HUES64 (cell line): ENCODE measurements at regions not wholly inside any gene's neighbourhood (a gene's known extent, or its start where the extent isn't known, plus 50 kb on each side); places are given as distances from the start of the nearest gene placed in this dataset.
"Not testable (repeated sequence)": the region's sequence is repeated elsewhere in the genome, so short reads cannot be mapped to it uniquely, and the experiment has no call there.

Source experiments
- H3K27ac ChIP-seq: 2 replicates; pipeline ENCODE4 v1.7.0; 2013; ENCODE audit warnings: low read depth, low read length, inconsistent platforms
- H3K27me3 ChIP-seq: 2 replicates; pipeline ENCODE4 v1.6.1; 2013; ENCODE audit warnings: mild to moderate bottlenecking, low read length; ENCODE audit not compliant: insufficient read depth
- H3K36me3 ChIP-seq: 2 replicates; pipeline ENCODE4 v1.6.1; 2013; ENCODE audit warnings: mild to moderate bottlenecking, low read length; ENCODE audit not compliant: insufficient read depth
- H3K4me1 ChIP-seq: 2 replicates; pipeline ENCODE4 v1.6.1; 2013; ENCODE audit warnings: mild to moderate bottlenecking, low read length, moderate library complexity; ENCODE audit not compliant: insufficient read depth
- H3K4me3 ChIP-seq: 2 replicates; pipeline ENCODE4 v1.5.1; 2013; ENCODE audit warnings: mild to moderate bottlenecking, low read length, moderate library complexity
- H3K9ac ChIP-seq: 2 replicates; pipeline ENCODE4 v1.6.1; 2013; ENCODE audit warnings: mild to moderate bottlenecking, low read depth, low read length
- H3K9me3 ChIP-seq: 2 replicates; pipeline ENCODE4 v1.6.1; 2013; ENCODE audit warnings: low read depth, low read length; ENCODE audit not compliant: insufficient read depth
- WGBS: fragments of 150-250, 120-280 bp; methylation state at CpG from one replicate; pipeline ENCODE4 v1.1.7; 2013; ENCODE audit warnings: missing lambda C conversion rate; 5-methylcytosine and 5-hydroxymethylcytosine counted together

DNA sequence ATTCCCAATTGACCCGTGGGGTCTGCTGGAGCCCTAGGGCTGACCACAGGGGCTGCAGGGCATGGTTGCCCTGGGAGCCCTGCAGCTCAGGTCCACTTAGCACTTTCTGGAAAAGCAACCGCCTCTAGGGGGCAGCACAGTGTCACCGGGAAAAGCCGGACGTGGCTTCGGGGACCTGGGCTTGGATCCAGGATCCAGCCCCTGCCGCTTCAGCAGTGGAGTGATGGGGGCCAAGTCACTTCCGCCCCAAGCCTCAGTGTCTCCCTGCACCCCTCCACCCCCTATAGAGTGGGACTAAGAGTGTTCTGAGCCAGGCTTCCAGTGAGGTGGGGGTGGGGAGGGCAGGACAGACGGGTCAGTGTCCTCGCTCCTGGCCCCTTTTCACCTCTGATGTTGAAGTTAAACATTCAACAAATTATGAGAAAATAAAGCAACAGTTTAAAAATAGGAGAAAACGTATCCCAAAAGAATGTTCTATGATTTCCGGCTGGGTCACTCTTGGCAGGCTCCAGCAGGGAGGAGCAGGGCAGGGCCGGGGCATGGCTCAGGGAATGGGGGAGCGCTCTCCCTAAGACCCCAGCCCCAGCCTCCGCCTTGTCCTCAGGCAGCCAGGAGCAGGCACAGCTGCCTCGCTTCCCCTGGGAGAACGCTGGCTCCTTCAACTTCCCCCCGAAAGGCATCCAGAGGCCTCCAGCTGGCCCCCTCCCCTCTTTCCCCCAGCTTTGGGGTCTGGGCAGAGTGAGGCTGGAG lies 96.5 kb upstream of the FGF3 start:
- no peak overlapping the region for H3K9ac ChIP-seq
- WGBS, result 43% methylated on average over 15 of the region's 18 CpGs
- H3K27me3 ChIP-seq, result peaks cover 31% of the 10 kb centered on the region
- H3K4me1 ChIP-seq, result no peaks in the 10 kb centered on the region
- no peak overlapping the region for H3K4me3 ChIP-seq
- H3K27ac ChIP-seq, result no peak overlapping the region
- H3K36me3 ChIP-seq, result no peaks in the 10 kb centered on the region
- H3K9me3 ChIP-seq, result no peaks in the 10 kb centered on the region

DNA sequence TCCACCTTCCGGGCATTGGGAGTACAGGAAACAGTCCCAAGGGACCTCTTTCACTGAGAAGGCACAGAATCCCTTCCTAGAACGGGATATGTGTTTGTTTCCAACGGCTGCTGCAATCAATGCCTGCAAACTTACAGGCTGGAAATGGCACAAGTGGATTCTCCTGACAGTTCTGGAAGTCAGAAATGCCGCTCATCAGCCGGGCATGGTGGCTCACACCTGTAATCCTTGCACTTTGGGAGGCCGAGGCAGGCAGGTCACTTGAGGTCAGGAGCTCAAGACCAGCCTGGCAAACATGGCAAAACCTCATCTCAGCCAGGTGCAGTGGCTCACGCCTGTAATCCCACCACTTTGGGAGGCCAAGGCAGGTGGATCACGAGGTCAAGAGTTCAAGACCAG lies 97.0 kb upstream of the FGF3 start:
- 86% methylated on average over 8 of the region's 8 CpGs for WGBS

DNA sequence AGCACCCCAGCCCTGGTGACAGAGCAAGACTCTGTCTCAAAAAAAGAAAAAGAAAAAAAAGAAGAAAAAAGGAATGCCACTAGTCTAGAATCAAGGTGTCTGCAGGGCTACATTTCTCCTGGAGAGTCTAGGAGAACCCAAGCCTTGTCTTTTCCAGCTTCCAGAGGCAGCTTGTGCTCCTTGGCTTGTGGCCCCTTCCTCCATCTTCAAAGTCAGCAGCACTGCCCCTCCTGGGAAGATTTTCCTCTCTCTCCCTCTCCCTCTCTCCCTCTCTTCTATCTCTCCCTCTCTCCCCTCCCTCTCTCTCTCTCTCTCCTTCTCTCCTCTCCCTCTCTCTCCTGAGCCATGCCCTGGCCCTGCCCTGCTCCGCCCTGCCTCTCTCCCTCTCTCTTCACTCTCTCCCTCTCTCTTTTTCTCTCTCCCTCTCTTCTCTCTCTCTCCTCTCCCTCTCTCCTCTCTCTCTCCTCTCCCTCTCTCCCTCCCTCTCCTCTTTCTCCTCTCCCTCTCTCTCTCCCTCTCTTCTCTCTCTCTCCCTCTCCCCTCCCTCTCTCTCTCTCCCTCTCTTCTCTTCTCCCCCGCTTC lies 97.7 kb upstream of the FGF3 start:
- 58% methylated on average over 2 of the region's 2 CpGs for WGBS
- Histone ChIP-seq H3K4me1 (no peaks in the 10 kb centered on the region), H3K9me3 (no peaks in the 10 kb centered on the region), H3K9ac (no peak overlapping the region), H3K4me3 (no peak overlapping the region), H3K27me3 (peaks cover 31% of the 10 kb centered on the region), H3K27ac (no peak overlapping the region), H3K36me3 (no peaks in the 10 kb centered on the region)

More for the DNA sequence above, 97.0 kb upstream of the FGF3 start:
- peaks cover 31% of the 10 kb centered on the region for H3K27me3 ChIP-seq
- H3K4me1 ChIP-seq, H3K9me3 ChIP-seq, H3K27ac ChIP-seq, H3K36me3 ChIP-seq, H3K4me3 ChIP-seq, H3K9ac ChIP-seq: not testable (repeated sequence)

DNA sequence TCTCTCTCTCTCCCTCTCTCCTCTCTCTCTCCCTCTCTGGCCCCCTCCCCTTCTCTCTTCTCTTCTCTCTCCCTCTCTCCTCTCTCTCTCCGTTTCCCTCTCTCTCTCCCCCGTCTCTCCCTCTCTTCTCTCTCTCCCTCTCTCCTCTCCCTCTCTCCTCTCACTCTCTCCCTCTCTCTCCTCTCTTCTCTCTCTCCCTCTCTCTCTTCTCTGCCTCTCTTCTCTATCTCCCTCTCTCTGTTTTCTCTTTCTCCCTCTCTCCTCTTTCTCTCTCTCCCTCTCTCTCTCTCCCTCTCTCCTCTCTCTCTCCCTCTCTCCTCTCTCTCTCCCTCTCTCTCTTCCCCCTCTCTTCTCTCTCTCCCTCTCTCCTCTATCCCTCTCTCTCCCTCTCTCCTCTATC lies 98.3 kb upstream of the FGF3 start:
- peaks cover 31% of the 10 kb centered on the region for H3K27me3 ChIP-seq
- 66% methylated on average over 2 of the region's 2 CpGs for WGBS
- H3K27ac ChIP-seq, result no peak overlapping the region

DNA sequence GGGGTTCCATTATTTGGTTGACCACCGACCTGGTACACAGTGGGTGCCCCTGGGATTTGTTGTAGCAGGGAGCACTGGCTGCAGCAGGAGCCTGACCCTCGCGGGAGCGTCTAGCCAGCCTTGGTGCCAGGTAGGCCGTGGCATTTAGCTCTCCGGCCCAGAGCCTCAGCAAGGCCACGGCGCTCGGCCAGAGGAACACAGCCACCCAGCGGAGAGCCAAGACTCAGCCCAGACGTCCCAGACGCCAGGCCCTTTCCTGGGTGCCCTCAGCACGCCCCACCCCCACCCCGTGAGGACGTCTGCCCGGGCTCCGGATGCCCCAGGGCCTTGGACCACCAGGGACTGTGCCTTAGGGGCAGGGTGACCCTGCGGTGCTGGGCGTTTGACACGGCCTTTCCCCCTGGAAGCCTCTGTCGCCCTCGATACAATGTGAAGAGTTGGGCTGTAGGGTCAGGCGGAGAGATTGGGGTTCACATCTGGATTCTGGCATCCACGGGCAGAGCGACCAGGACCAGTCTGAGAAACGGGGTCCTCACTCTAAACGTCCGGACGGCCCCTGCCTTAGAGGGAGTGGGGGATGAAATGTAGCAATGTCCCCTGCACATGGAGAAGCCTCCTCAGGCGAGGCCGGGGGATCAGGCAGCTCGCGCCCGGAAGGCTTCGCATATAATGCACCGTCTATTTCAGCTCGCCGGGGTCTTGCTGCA lies 99.2 kb upstream of the FGF3 start:
- no peaks in the 10 kb centered on the region for H3K4me1 ChIP-seq
- H3K36me3 ChIP-seq, result no peaks in the 10 kb centered on the region
- no peak overlapping the region for H3K9ac ChIP-seq
- H3K27ac ChIP-seq, result no peak overlapping the region
- H3K27me3 ChIP-seq, result peaks cover 34% of the 10 kb centered on the region
- no peak overlapping the region for H3K4me3 ChIP-seq
- no peaks in the 10 kb centered on the region for H3K9me3 ChIP-seq
- WGBS, result 59% methylated on average over 38 of the region's 38 CpGs

More for the DNA sequence above, 98.3 kb upstream of the FGF3 start:
- Histone ChIP-seq H3K9ac (no peak overlapping the region), H3K4me1 (no peaks in the 10 kb centered on the region), H3K4me3 (no peak overlapping the region), H3K9me3 (no peaks in the 10 kb centered on the region), H3K36me3 (no peaks in the 10 kb centered on the region)

DNA sequence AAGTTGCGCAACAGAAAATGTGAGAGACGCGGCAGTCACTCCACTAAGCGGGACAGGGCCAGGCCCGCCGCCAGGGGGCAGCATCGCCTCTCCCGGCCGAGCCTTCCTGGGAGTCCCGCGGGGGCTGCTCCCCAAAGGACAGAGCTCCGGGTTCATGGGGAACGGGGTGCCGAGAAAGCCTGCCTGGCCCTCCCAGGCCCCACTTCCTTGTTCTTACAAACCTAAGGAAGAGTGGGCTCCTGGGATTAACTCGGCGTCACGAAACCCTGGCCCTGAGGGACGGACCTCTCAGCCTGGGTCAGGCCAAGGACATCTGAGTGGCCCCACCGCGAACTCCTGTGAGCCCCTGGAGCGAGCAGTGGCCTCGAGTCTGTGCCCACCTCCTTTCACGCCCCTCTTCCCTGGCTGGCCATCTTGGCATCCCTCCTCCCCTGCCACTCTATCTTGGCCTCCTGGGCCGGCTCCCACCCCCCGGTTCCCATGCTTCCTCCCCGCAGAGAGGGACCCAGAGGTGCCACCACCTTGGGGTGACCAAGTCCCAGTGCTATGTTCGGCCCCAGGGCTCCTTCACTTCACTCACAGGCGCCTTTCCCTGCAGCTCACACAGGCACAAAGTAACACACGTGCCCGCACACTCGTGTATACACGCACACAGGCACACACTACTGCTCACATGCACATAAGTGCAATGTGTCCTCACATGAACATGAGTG lies 99.9 kb upstream of the FGF3 start:
- no peaks in the 10 kb centered on the region for H3K9me3 ChIP-seq
- no peak overlapping the region for H3K27ac ChIP-seq
- H3K27me3 ChIP-seq, result peaks cover 34% of the 10 kb centered on the region
- H3K4me1 ChIP-seq, result no peaks in the 10 kb centered on the region
- no peak overlapping the region for H3K9ac ChIP-seq
- WGBS, result 47% methylated on average over 32 of the region's 32 CpGs
- H3K36me3 ChIP-seq, result no peaks in the 10 kb centered on the region
- no peak overlapping the region for H3K4me3 ChIP-seq

DNA sequence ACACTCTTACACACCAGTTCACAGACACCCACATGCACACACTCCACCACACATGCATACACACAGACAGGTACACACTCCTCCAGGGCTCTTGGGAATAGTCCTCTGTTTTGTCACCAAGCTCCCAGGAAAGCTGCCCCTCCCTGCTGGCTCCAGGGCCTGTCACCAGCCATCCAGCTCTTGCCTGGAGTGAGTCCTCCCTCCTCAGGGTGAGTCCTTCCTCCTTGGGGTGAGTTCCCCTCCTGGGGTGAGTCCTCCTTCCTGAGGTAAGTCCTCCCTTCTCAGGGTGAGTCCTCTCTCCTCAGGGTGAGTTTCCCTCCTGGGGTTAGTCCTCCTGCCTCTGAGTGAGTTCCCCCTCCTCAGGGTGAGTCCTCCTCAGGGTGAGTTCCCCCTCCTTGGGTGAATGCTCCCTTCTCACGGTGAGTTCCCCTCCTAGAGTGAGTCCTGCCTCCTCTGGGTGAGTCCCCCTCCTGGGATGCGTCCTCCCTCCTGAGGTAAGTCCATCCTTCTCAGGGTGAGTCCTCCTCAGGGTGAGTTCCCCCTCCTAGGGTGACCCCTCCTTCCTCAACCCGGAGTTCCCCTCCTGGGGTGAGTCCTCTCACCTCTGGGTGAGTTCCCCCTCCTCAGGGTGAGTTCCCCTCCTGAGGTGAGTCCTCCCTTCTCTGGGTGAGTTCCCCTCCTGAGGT lies 100.6 kb upstream of the FGF3 start:
- H3K9me3 ChIP-seq, result no peaks in the 10 kb centered on the region
- H3K9ac ChIP-seq, result no peak overlapping the region
- H3K27me3 ChIP-seq, result peaks cover 34% of the 10 kb centered on the region
- WGBS, result 89% methylated on average over 3 of the region's 3 CpGs
- no peaks in the 10 kb centered on the region for H3K36me3 ChIP-seq
- H3K4me1 ChIP-seq, result no peaks in the 10 kb centered on the region
- no peak overlapping the region for H3K27ac ChIP-seq
- H3K4me3 ChIP-seq, result no peak overlapping the region

DNA sequence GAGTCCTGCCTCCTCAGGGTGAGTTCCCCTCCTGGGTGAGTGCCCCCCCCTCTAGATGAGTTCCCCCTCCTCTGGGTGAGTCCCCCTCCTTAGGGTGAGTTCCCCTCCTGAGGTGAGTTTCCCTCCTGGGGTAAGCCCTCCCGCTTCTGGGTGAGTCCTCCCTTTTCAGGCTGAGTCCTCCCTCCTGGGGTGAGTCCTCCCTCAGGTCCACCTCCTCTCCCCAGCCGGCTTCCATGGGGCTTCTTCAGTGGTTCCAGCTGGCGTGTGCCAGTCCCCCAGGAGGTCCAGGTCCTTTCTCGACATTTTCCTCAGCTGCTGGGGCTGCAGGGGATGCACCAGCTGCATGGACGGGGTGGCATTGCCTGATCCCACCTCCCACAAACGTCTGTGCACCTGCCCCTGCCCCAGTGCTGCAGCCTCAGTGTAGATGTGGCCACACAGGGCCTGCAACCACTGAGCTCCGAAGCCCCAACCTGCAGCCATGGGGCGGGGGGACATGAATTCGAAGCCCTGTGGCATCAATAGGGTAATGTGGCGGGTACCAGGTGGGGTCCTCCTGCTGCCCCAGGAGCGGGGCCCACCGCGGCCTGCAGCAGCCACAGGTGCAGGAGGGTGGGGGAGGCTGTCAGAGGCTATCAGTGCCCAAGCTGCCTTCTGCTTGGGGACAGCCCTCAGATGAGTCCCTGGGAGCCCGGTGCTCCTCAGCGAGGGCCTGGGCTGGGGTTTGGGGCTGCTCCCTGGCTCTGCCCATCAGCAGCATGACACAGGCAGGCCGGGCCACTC lies 101.3 kb upstream of the FGF3 start:
- H3K27ac ChIP-seq, result no peak overlapping the region
- H3K9me3 ChIP-seq, result no peaks in the 10 kb centered on the region
- no peak overlapping the region for H3K9ac ChIP-seq
- no peaks in the 10 kb centered on the region for H3K36me3 ChIP-seq
- no peak overlapping the region for H3K4me3 ChIP-seq
- peaks cover 34% of the 10 kb centered on the region for H3K27me3 ChIP-seq
- H3K4me1 ChIP-seq, result no peaks in the 10 kb centered on the region
- WGBS, result 85% methylated on average over 16 of the region's 16 CpGs

DNA sequence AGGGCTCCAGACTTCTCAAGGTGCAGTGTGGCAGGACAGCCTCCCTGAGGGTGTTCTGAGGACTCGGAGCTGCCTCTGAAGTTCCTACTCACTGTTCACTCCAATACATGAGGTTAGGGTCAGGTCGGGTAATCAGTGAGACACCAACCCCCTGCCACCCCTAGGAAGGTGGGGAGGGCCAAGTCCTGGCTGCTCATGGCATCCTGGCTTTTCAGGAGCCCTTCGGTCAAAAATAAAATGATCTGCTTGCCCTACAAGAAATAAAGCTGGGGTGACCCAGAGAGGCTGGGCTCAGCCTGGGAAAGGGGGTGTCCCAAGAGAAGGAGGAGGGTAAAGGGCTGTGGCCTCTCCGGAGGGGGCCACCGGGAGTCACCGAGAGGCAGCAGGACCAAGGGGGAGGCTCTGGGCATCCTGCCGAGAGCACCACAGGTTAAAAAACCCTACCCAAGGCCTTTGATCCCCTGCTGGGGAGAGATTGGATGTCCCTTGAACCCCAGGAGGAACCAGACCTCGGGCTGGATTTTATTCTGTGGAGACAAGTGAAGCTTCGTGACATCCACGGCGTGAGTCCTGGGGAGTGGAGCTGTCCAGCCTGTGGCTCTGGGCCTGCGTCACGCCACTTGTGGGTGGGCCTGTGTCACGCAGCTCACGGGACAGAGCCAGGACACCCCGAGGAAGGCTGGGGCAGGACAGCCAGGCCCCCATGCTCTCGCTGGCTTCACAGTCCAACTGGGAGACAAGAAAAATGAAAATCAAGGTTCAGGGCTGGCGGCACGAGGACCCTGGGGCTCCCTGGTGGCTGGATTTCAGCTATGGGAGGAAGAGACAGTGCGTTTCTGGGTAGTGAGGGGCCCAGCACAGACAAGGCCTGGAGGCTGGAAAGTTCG lies 102.2 kb upstream of the FGF3 start:
- no peaks in the 10 kb centered on the region for H3K36me3 ChIP-seq
- 85% methylated on average over 21 of the region's 21 CpGs for WGBS
- no peak overlapping the region for H3K9ac ChIP-seq
- H3K4me1 ChIP-seq, result no peaks in the 10 kb centered on the region
- no peak overlapping the region for H3K4me3 ChIP-seq
- no peak overlapping the region for H3K27ac ChIP-seq
- no peaks in the 10 kb centered on the region for H3K9me3 ChIP-seq
- peaks cover 31% of the 10 kb centered on the region for H3K27me3 ChIP-seq
